Mesenchymal stem cell (in vitro differentiated cells and primary cell): ENCODE measurements at regions not wholly inside any gene's neighbourhood (a gene's known extent, or its start where the extent isn't known, plus 50 kb on each side); places are given as distances from the start of the nearest gene placed in this dataset.
"Not testable (repeated sequence)": the region's sequence is repeated elsewhere in the genome, so short reads cannot be mapped to it uniquely, and the experiment has no call there.

Experiments used
- DNase-seq: peaks from one replicate; pipeline ENCODE4 v3.0.0-alpha.2; 2013
- H2AFZ ChIP-seq: one replicate; pipeline ENCODE4 v1.6.1; 2013; ENCODE audit warnings: low read depth, mild to moderate bottlenecking, control low read depth, inconsistent platforms, low read length, moderate library complexity
- H2AK5ac ChIP-seq: 2 replicates; pipeline ENCODE4 v1.6.1; 2013; ENCODE audit warnings: low read length, moderate library complexity, mild to moderate bottlenecking, inconsistent platforms; ENCODE audit not compliant: severe bottlenecking
- H2BK120ac ChIP-seq: one replicate; pipeline ENCODE4 v1.6.1; 2013; ENCODE audit warnings: low read depth, mild to moderate bottlenecking, inconsistent platforms, low read length, moderate library complexity
- H2BK12ac ChIP-seq, 2 experiments: one replicate each; pipeline ENCODE4 v1.6.1; 2013; ENCODE audit warnings: inconsistent platforms in 2 of 2, low read length in 2 of 2, mild to moderate bottlenecking in 2 of 2, moderate library complexity in 2 of 2, control low read depth in 1 of 2
- H2BK15ac ChIP-seq: one replicate; pipeline ENCODE4 v1.6.1; 2013; ENCODE audit warnings: mild to moderate bottlenecking, low read depth, inconsistent platforms; ENCODE audit not compliant: poor library complexity, severe bottlenecking
- H2BK5ac ChIP-seq: 2 replicates; pipeline ENCODE4 v1.6.1; 2013; ENCODE audit warnings: low read depth, mild to moderate bottlenecking, low read length, control low read depth, inconsistent platforms; ENCODE audit not compliant: poor library complexity, severe bottlenecking
- H3K14ac ChIP-seq, 2 experiments: one replicate each; pipeline ENCODE4 v1.6.1; 2013; ENCODE audit warnings: inconsistent platforms in 2 of 2, low read length in 2 of 2, control low read depth in 1 of 2, mild to moderate bottlenecking in 1 of 2, moderate library complexity in 1 of 2
- H3K18ac ChIP-seq, 2 experiments: one replicate each; pipeline ENCODE4 v1.6.1; 2013; ENCODE audit warnings: inconsistent platforms in 2 of 2, low read length in 2 of 2, control low read depth in 1 of 2, low read depth in 1 of 2, mild to moderate bottlenecking in 1 of 2
- H3K23ac ChIP-seq, 2 experiments: one replicate each; pipeline ENCODE4 v1.6.1; 2013; ENCODE audit warnings: inconsistent platforms in 2 of 2, low read length in 2 of 2, mild to moderate bottlenecking in 2 of 2, moderate library complexity in 2 of 2, control low read depth in 1 of 2
- H3K27ac ChIP-seq: 2 replicates; pipeline ENCODE4 v1.5.1; 2013; ENCODE audit warnings: mild to moderate bottlenecking, moderate library complexity, low read length, control low read depth, inconsistent platforms; ENCODE audit not compliant: poor library complexity, severe bottlenecking
- H3K27me3 ChIP-seq, 2 experiments: 2 replicates each; pipeline versions ENCODE4 v1.6.1 to v1.7.0; 2013; ENCODE audit warnings: low read length in 2 of 2, mild to moderate bottlenecking in 2 of 2, moderate library complexity in 2 of 2, control low read depth in 1 of 2, inconsistent platforms in 1 of 2; ENCODE audit not compliant: control insufficient read depth in 1 of 2, insufficient read depth in 1 of 2
- H3K36me3 ChIP-seq, 2 experiments: 2 replicates each; pipeline versions ENCODE4 v1.6.1 to v1.7.0; 2013; ENCODE audit warnings: low read length in 2 of 2, control low read depth in 1 of 2, inconsistent platforms in 1 of 2, low read depth in 1 of 2, mild to moderate bottlenecking in 1 of 2; ENCODE audit not compliant: insufficient read depth in 2 of 2, control insufficient read depth in 1 of 2
- H3K4ac ChIP-seq, 2 experiments: one replicate each; pipeline ENCODE4 v1.6.1; 2013; ENCODE audit warnings: inconsistent platforms in 2 of 2, low read length in 2 of 2, mild to moderate bottlenecking in 2 of 2, moderate library complexity in 2 of 2, control low read depth in 1 of 2, low read depth in 1 of 2
- H3K4me1 ChIP-seq: 2 replicates; pipeline ENCODE4 v1.6.1; 2013; ENCODE audit warnings: low read depth, low read length, control low read depth; ENCODE audit not compliant: control insufficient read depth, insufficient read depth
- H3K4me2 ChIP-seq: 2 replicates; pipeline ENCODE4 v1.6.1; 2013; ENCODE audit warnings: low read length, mild to moderate bottlenecking, inconsistent platforms; ENCODE audit not compliant: poor library complexity, severe bottlenecking
- H3K4me3 ChIP-seq, 2 experiments: 2 replicates each; pipeline versions ENCODE4 v1.5.1 to v1.7.0; 2013; ENCODE audit warnings: low read length in 2 of 2, mild to moderate bottlenecking in 2 of 2, control low read depth in 1 of 2, low read depth in 1 of 2; ENCODE audit not compliant: insufficient read depth in 1 of 2
- H3K79me1 ChIP-seq: replicated peaks from 2 replicates; pipeline ENCODE4 v1.6.1; 2013; ENCODE audit warnings: mild to moderate bottlenecking, control low read depth, low read length, inconsistent platforms; ENCODE audit not compliant: poor library complexity, severe bottlenecking
- H3K9ac ChIP-seq: 2 replicates; pipeline ENCODE4 v1.7.0; 2013; ENCODE audit warnings: mild to moderate bottlenecking, low read length, moderate library complexity
- H3K9me3 ChIP-seq: 2 replicates; pipeline ENCODE4 v1.7.0; 2013; ENCODE audit warnings: mild to moderate bottlenecking, low read length; ENCODE audit not compliant: control insufficient read depth
- H4K8ac ChIP-seq: one replicate; pipeline ENCODE4 v1.6.1; 2013; ENCODE audit warnings: inconsistent platforms, mild to moderate bottlenecking, low read length, moderate library complexity
- H4K91ac ChIP-seq: one replicate; pipeline ENCODE4 v1.6.1; 2013; ENCODE audit warnings: mild to moderate bottlenecking, low read length, inconsistent platforms
- WGBS: methylation state at CpG from one replicate; pipeline ENCODE4 v1.1.7; 2013; ENCODE audit warnings: mixed read lengths; 5-methylcytosine and 5-hydroxymethylcytosine counted together

DNA sequence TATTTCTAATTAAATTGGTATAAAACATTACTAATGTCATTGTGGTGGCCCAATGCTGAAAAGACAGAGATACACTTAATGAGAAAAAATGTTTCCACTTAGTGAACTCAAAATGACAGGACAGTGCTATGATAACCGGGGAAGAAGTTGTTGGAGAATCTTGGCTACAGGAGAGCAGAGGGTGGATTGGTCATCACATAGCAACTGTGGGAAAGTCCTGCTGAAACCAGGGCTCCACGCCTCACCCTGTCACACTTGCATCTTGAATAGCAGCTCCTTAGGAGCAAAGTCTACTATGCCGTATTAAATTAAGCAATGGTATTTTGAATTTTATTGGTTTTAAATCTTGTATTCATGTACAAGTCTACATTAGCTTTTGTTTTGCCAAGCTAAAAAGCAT lies 225.5 kb downstream of the KLF6 start:
- no peaks in the 10 kb centered on the region for H3K9me3 ChIP-seq
- no peaks in the 10 kb centered on the region for H3K79me1 ChIP-seq
- no peak overlapping the region for H4K91ac ChIP-seq
- H2BK5ac ChIP-seq = no peak overlapping the region
- H3K9ac ChIP-seq = no peak overlapping the region
- 95% methylated on average over 1 of the region's 3 CpGs for WGBS
- no peak overlapping the region for H2BK15ac ChIP-seq
- H4K8ac ChIP-seq = no peak overlapping the region
- H3K18ac ChIP-seq = no peak overlapping the region
- no peaks in the 10 kb centered on the region for H3K36me3 ChIP-seq
- no peak overlapping the region for H3K27ac ChIP-seq
- H3K4ac ChIP-seq = no peak overlapping the region
- no peak overlapping the region for H2BK120ac ChIP-seq
- H3K14ac ChIP-seq = no peak overlapping the region
- H3K4me2 ChIP-seq = no peak overlapping the region
- DNase-seq = no peak
- H2AFZ ChIP-seq = no peak overlapping the region
- no peak overlapping the region for H3K23ac ChIP-seq
- no peak overlapping the region for H3K4me3 ChIP-seq
- H2BK12ac ChIP-seq = no peak overlapping the region
- no peaks in the 10 kb centered on the region for H3K27me3 ChIP-seq
- peaks cover 7% of the 10 kb centered on the region for H3K4me1 ChIP-seq
- H2AK5ac ChIP-seq = no peak overlapping the region

DNA sequence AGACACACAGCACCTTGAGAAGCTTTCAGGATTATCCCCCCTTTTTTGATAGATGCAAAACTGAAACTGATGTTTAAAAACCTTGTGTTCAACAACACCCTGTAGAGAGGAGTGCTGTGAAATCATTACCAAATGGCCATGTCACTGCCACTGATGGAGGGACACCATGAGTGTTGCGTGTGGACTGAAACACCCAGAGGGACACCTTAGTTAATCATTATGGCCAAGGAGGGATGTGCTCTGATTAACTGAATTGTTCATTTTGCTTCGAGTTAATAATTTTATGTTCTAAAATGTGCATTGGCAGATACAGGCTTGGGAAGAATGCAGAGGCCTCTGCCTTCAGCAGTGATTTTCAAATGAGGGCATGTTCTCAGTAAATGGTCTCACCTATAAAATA lies 226.0 kb downstream of the KLF6 start:
- WGBS = 96% methylated on average over 2 of the region's 2 CpGs
- no peak overlapping the region for H4K8ac ChIP-seq
- H3K18ac ChIP-seq = no peak overlapping the region
- no peak overlapping the region for H3K4ac ChIP-seq
- H3K9ac ChIP-seq = no peak overlapping the region
- H3K14ac ChIP-seq = no peak overlapping the region
- H2BK120ac ChIP-seq = no peak overlapping the region
- H3K36me3 ChIP-seq = no peaks in the 10 kb centered on the region
- H3K27ac ChIP-seq = no peak overlapping the region
- no peak overlapping the region for H3K4me3 ChIP-seq
- no peak for DNase-seq
- no peak overlapping the region for H4K91ac ChIP-seq
- no peak overlapping the region for H2BK12ac ChIP-seq
- H2BK15ac ChIP-seq = no peak overlapping the region
- H3K23ac ChIP-seq = no peak overlapping the region
- no peak overlapping the region for H2BK5ac ChIP-seq
- H2AFZ ChIP-seq = no peak overlapping the region
- H3K9me3 ChIP-seq = no peaks in the 10 kb centered on the region
- H2AK5ac ChIP-seq = no peak overlapping the region
- H3K79me1 ChIP-seq = no peaks in the 10 kb centered on the region
- no peaks in the 10 kb centered on the region for H3K27me3 ChIP-seq
- H3K4me2 ChIP-seq = no peak overlapping the region
- peaks cover 4% of the 10 kb centered on the region for H3K4me1 ChIP-seq

DNA sequence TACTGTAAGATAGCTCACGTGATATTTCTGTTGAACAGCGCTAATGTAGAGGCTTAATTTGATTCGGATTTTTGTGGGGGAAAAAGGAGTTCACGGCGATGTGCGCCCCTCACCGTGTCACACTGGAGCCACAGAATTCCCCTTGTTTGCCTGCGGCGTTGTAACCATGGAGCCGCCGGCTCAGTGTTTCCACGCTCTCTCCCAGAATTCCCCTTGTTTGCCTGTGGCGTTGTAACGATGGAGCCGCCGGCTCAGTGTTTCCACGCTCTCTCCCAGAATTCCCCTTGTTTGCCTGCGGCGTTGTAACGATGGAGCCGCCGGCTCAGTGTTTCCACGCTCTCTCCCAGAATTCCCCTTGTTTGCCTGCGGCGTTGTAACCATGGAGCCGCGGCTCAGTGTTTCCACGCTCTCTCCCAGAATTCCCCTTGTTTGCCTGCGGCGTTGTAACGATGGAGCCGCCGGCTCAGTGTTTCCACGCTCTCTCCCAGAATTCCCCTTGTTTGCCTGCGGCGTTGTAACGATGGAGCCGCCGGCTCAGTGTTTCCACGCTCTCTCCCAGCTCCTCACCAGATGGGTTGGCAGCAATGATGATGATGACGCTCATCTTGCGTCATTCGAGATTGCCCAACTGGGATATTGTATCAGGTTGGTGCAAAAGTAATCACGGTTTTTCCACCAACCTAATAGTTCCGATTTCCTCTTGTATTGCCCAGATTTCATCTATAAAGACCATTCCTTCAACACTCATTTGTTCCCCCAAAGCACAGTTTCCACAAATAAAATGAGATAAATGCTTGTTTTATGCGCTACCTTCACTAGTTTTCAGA lies 228.6 kb downstream of the KLF6 start:
- not testable (repeated sequence) for H4K8ac ChIP-seq, H2BK5ac ChIP-seq, H4K91ac ChIP-seq, DNase-seq, H3K36me3 ChIP-seq, H3K27ac ChIP-seq, H3K23ac ChIP-seq, H3K14ac ChIP-seq, H3K4me2 ChIP-seq, H3K9me3 ChIP-seq, H2AK5ac ChIP-seq, H2AFZ ChIP-seq, H3K4me1 ChIP-seq, H2BK15ac ChIP-seq, H3K79me1 ChIP-seq, H2BK120ac ChIP-seq, H3K18ac ChIP-seq, H3K4ac ChIP-seq, H3K27me3 ChIP-seq, H2BK12ac ChIP-seq
- WGBS = 95% methylated on average over 31 of the region's 46 CpGs
- Histone ChIP-seq H3K4me3 (peak overlapping the region in 1 of 2 experiments; percentile 28), H3K9ac (peak overlapping the region; percentile 73)

DNA sequence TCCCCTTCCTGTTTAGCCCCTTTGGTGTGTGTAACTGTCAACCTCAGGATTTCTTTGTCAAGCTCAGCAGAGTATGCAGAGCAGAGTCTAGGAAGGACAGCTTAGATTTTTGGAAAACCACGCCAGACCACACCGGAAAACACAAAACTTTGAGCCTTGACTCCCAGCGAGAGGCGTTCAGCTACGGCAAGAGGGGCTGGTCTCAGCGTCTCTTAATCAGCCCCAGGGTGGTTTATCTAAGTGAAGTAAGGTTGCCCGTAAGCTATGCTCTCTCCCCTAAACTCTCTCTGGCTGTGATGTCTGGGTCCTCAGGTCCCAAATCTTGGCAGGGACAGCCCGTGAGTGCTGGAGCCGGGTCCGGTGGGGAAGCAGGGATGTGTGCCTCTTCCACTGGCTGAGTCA lies 230.9 kb downstream of the KLF6 start:
- no peak overlapping the region for H3K4me2 ChIP-seq
- no peak overlapping the region for H3K4me3 ChIP-seq
- H4K8ac ChIP-seq = no peak overlapping the region
- peaks cover 5% of the 10 kb centered on the region for H3K4me1 ChIP-seq
- H3K4ac ChIP-seq = no peak overlapping the region
- H2AK5ac ChIP-seq = no peak overlapping the region
- DNase-seq = no peak
- no peak overlapping the region for H3K14ac ChIP-seq
- 84% methylated on average over 10 of the region's 10 CpGs for WGBS
- no peak overlapping the region for H3K23ac ChIP-seq
- no peak overlapping the region for H2BK5ac ChIP-seq
- H2BK15ac ChIP-seq = no peak overlapping the region
- H3K9me3 ChIP-seq = no peaks in the 10 kb centered on the region
- H3K27me3 ChIP-seq = no peaks in the 10 kb centered on the region
- H2AFZ ChIP-seq = no peak overlapping the region
- H3K36me3 ChIP-seq = no peaks in the 10 kb centered on the region
- no peaks in the 10 kb centered on the region for H3K79me1 ChIP-seq
- H2BK120ac ChIP-seq = no peak overlapping the region
- peak overlapping the region; percentile 37 for H3K9ac ChIP-seq
- peak overlapping the region in 1 of 2 experiments; percentile 65 for H2BK12ac ChIP-seq
- H4K91ac ChIP-seq = no peak overlapping the region
- H3K18ac ChIP-seq = peak overlapping the region in 1 of 2 experiments; percentile 18
- no peak overlapping the region for H3K27ac ChIP-seq
